Activated CD4-positive, alpha-beta memory T cell treated with anti-CD3 and anti-CD28 coated beads for 36 hours (primary cell): ENCODE measurements at regions not wholly inside any gene's neighbourhood (a gene's known extent, or its start where the extent isn't known, plus 50 kb on each side); places are given as distances from the start of the nearest gene placed in this dataset.

Source experiments
- CTCF ChIA-PET: fragments of 350-600 bp; sonication (Branson Sonifier 250); formaldehyde crosslinking; loops from one replicate; lab custom pipeline; 2021; ENCODE audit warnings: antibody characterized with exemption, inconsistent platforms; lab: Charles Lee
- POLR2A ChIA-PET: fragments of 350-600 bp; sonication (Branson Sonifier 250); formaldehyde crosslinking; loops from one replicate; lab custom pipeline; 2021; ENCODE audit warnings: antibody characterized with exemption; lab: Charles Lee
- DNase-seq: peaks from one replicate; pipeline ENCODE4 v3.0.0-alpha.2; 2020
- H3K27ac Mint-ChIP-seq: one replicate; pipeline ENCODE4 v1.8.0; 2021; ENCODE audit warnings: mixed read lengths
- H3K27me3 Mint-ChIP-seq: one replicate; pipeline ENCODE4 v1.8.0; 2021; ENCODE audit warnings: mixed read lengths
- H3K36me3 Mint-ChIP-seq: one replicate; pipeline ENCODE4 v1.8.0; 2021; ENCODE audit warnings: mixed read lengths
- H3K4me1 Mint-ChIP-seq: one replicate; pipeline ENCODE4 v1.8.0; 2021; ENCODE audit warnings: low read depth, mixed read lengths
- H3K4me3 Mint-ChIP-seq: one replicate; pipeline ENCODE4 v1.8.0; 2021; ENCODE audit warnings: mild to moderate bottlenecking, mixed read lengths
- H3K9me3 Mint-ChIP-seq: one replicate; pipeline ENCODE4 v1.8.0; 2021; ENCODE audit warnings: mixed read lengths
- intact Hi-C: fragments of 100-400 bp; cut with micrococcal nuclease; formaldehyde crosslinking; loops from one replicate; pipeline ENCODE4 v1.15.1; 2023

DNA sequence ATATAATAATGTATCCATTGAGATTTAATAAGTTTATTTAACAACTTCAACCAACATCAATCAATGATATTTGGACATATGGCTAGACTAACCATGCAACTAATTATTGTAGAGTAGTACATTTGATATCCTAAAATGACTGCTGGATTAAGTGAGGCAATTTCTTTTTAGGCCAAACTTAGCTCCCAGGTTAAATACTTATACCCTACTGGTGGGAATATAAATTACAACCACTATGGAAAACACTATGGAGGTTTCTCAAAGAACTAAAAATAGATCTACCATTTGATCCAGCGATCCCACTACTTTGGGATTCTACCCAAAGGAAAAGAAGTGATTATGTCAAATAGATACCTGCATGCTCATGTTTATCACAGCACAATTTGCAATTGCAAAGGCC is 345.8 kb downstream of the RBM26 start:
- H3K4me3 Mint-ChIP-seq: no peak overlapping the region
- POLR2A ChIA-PET: no interaction called here
- no peaks in the 10 kb centered on the region for H3K27me3 Mint-ChIP-seq
- H3K4me1 Mint-ChIP-seq: no peaks in the 10 kb centered on the region
- H3K36me3 Mint-ChIP-seq: no peaks in the 10 kb centered on the region
- intact Hi-C loops: no loop called here
- no peak overlapping the region for H3K27ac Mint-ChIP-seq
- no peaks in the 10 kb centered on the region for H3K9me3 Mint-ChIP-seq
- DNase-seq: no peak
- CTCF ChIA-PET: interaction anchor here (0.6 kb wide), 1 partner anchor 16 kb away, joined by 3 read pairs; no protein-coding TSS in a partner anchor

- no peaks in the 10 kb centered on the region for H3K9me3 Mint-ChIP-seq
- CTCF ChIA-PET: no interaction called here
- intact Hi-C loops: no loop called here
- POLR2A ChIA-PET: no interaction called here
- H3K4me1 Mint-ChIP-seq: no peaks in the 10 kb centered on the region
- DNase-seq: no peak
- no peak overlapping the region for H3K27ac Mint-ChIP-seq
- no peak overlapping the region for H3K4me3 Mint-ChIP-seq
- no peaks in the 10 kb centered on the region for H3K36me3 Mint-ChIP-seq
- H3K27me3 Mint-ChIP-seq: no peaks in the 10 kb centered on the region
These were observed 349.3 kb downstream of the RBM26 start for GRCh38 chr13:79056706-79057105.

- intact Hi-C loops: no loop called here
- ChIA-PET CTCF (interaction anchor here (1.2 kb wide), 1 partner anchor 73 kb away, joined by 4 read pairs; no protein-coding TSS in a partner anchor), POLR2A (no interaction called here)
- H3K27me3 Mint-ChIP-seq: no peaks in the 10 kb centered on the region
- no peaks in the 10 kb centered on the region for H3K9me3 Mint-ChIP-seq
- H3K27ac Mint-ChIP-seq: no peak overlapping the region
- no peak overlapping the region for H3K4me3 Mint-ChIP-seq
- DNase-seq: no peak
- H3K4me1 Mint-ChIP-seq: no peaks in the 10 kb centered on the region
- no peaks in the 10 kb centered on the region for H3K36me3 Mint-ChIP-seq
These were observed 354.6 kb downstream of the RBM26 start for GRCh38 chr13:79051472-79051871.

DNA sequence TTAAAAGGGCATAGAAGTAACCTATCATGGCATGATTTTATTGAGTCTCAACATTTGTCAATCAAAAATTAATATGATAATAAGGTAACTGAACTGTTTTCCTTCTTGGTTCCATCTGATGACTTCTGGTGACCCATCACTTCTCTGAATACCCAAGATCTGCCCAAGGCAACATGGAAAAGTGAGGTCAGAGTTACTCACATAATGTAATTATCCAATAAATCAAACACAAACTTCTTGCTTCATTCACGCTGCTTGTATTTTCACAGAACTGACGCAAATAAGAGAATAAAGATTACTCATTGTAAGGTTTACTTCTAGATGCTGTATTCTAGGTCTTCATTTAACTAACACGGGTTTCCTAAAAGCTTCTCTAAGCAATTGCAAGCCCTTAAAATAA is 361.6 kb downstream of the RBM26 start:
- DNase-seq: no peak
- H3K4me3 Mint-ChIP-seq: no peak overlapping the region
- H3K9me3 Mint-ChIP-seq: no peaks in the 10 kb centered on the region
- H3K4me1 Mint-ChIP-seq: no peaks in the 10 kb centered on the region
- intact Hi-C loops: no loop called here
- H3K27me3 Mint-ChIP-seq: peaks cover 3% of the 10 kb centered on the region
- ChIA-PET CTCF (no interaction called here), POLR2A (no interaction called here)
- no peak overlapping the region for H3K27ac Mint-ChIP-seq
- H3K36me3 Mint-ChIP-seq: no peaks in the 10 kb centered on the region

DNA sequence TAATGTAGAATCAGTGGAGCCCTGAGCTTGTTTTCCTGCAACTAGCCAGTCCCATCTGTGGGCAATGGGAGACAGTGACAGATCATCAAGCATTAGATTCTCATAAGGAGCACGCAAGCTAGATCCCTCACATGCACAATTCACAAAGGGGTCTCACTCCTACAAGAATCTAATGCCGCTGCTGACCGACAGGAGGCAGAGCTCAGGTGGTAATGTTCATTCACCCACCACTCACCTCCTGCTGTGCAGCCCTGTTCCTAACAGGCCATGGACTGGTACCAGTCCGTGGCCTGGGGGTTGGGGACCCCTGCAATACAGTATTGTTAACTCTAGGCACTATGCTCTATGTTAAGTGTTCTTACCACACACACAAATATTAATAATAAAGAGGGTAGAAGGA is 362.8 kb downstream of the RBM26 start:
- H3K27me3 Mint-ChIP-seq: peaks cover 3% of the 10 kb centered on the region
- H3K9me3 Mint-ChIP-seq: no peaks in the 10 kb centered on the region

DNA sequence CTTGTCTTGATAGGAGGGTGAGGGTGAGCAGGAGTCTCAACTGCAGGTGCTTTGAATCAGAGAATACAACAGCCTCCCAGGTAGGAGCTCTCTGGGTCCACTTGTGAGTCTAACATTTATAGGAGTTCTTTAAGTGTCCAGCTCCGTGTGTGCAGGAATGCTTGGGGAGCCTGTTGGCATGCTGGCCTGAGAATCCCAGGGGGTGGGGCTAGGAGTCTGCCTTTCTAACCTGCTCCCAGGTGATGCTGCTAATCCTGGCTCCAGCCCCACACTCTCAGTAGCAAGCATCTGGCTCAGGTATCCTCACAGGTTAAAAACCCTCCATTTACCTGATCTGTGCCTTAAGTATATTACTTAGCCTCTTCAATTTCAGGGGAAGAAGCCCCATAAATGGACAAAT is 368.9 kb downstream of the RBM26 start:
- intact Hi-C loops: no loop called here
- Mint-ChIP-seq H3K27ac (no peak overlapping the region), H3K36me3 (no peaks in the 10 kb centered on the region), H3K4me3 (no peak overlapping the region), H3K27me3 (peaks cover 2% of the 10 kb centered on the region), H3K4me1 (no peaks in the 10 kb centered on the region), H3K9me3 (no peaks in the 10 kb centered on the region)
- ChIA-PET POLR2A (no interaction called here), CTCF (no interaction called here)
- no peak for DNase-seq

More for the DNA sequence above, 362.8 kb downstream of the RBM26 start:
- CTCF ChIA-PET: no interaction called here
- no peak for DNase-seq
- no peak overlapping the region for H3K4me3 Mint-ChIP-seq
- H3K36me3 Mint-ChIP-seq: no peaks in the 10 kb centered on the region
- no peaks in the 10 kb centered on the region for H3K4me1 Mint-ChIP-seq
- intact Hi-C loops: no loop called here
- no peak overlapping the region for H3K27ac Mint-ChIP-seq
- POLR2A ChIA-PET: no interaction called here

- intact Hi-C loops: no loop called here
- Mint-ChIP-seq H3K4me3 (no peak overlapping the region), H3K36me3 (no peaks in the 10 kb centered on the region), H3K9me3 (no peaks in the 10 kb centered on the region), H3K27me3 (peaks cover 5% of the 10 kb centered on the region), H3K27ac (no peak overlapping the region), H3K4me1 (no peaks in the 10 kb centered on the region)
- ChIA-PET POLR2A (no interaction called here), CTCF (no interaction called here)
- DNase-seq: no peak
These were observed 371.7 kb downstream of the RBM26 start for GRCh38 chr13:79034341-79034740.

GRCh38 chr13:79030513-79030912 is 371.6 kb upstream of the OBI1 start:
- no peak for DNase-seq
- Mint-ChIP-seq H3K4me3 (no peak overlapping the region), H3K9me3 (no peaks in the 10 kb centered on the region), H3K27ac (no peak overlapping the region), H3K36me3 (no peaks in the 10 kb centered on the region), H3K4me1 (no peaks in the 10 kb centered on the region), H3K27me3 (peaks cover 6% of the 10 kb centered on the region)
- ChIA-PET POLR2A (no interaction called here), CTCF (no interaction called here)
- intact Hi-C loops: no loop called here

DNA sequence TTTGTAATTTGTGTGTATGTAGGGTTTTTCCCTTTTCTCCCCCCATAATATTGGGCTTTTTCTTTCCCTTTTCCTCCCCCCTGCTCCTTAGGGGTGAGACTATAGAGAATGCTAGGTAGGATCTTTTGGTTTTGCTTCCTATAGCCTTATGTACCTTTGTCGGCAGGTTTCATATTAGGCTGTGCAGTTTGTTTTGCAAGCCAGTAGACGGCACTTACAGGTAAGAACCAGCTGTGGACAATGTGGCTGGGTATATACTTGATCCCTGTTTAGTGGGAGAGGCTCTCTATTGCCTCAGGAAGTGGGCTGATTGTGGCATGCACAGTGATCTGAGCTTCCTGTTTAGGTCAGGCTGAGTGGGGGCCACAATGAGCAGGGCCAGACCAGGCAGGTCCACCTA is 359.2 kb upstream of the OBI1 start:
- intact Hi-C loops: no loop called here
- Mint-ChIP-seq H3K9me3 (peaks cover 28% of the 10 kb centered on the region), H3K4me3 (no peak overlapping the region), H3K27me3 (peaks cover 3% of the 10 kb centered on the region), H3K27ac (no peak overlapping the region), H3K36me3 (no peaks in the 10 kb centered on the region), H3K4me1 (no peaks in the 10 kb centered on the region)
- DNase-seq: no peak
- ChIA-PET CTCF (no interaction called here), POLR2A (no interaction called here)

DNA sequence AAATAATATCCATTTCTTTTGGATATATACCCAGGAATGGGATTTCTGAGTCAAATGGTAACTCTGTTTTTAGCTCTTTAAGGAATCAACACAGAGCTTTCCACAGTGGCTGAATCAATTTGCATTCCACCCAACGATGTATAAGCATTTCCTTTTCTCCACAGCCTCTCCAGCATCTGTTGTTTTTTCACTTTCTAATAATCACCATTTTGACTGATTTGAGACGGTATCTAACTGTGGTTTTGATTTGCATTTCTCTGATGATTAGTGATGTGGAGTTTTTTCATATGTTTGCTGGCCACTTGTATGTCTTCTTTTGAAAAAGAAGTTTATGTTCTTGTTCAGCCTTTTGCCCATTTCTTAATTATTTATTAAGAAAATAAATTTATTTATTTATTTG is 352.2 kb upstream of the OBI1 start:
- H3K4me1 Mint-ChIP-seq: no peaks in the 10 kb centered on the region
- intact Hi-C loops: no loop called here
- no peak for DNase-seq
- peaks cover 3% of the 10 kb centered on the region for H3K27me3 Mint-ChIP-seq
- H3K9me3 Mint-ChIP-seq: peaks cover 9% of the 10 kb centered on the region
- CTCF ChIA-PET: no interaction called here
- POLR2A ChIA-PET: no interaction called here
- H3K27ac Mint-ChIP-seq: no peak overlapping the region
- H3K36me3 Mint-ChIP-seq: no peaks in the 10 kb centered on the region
- H3K4me3 Mint-ChIP-seq: no peak overlapping the region

DNA sequence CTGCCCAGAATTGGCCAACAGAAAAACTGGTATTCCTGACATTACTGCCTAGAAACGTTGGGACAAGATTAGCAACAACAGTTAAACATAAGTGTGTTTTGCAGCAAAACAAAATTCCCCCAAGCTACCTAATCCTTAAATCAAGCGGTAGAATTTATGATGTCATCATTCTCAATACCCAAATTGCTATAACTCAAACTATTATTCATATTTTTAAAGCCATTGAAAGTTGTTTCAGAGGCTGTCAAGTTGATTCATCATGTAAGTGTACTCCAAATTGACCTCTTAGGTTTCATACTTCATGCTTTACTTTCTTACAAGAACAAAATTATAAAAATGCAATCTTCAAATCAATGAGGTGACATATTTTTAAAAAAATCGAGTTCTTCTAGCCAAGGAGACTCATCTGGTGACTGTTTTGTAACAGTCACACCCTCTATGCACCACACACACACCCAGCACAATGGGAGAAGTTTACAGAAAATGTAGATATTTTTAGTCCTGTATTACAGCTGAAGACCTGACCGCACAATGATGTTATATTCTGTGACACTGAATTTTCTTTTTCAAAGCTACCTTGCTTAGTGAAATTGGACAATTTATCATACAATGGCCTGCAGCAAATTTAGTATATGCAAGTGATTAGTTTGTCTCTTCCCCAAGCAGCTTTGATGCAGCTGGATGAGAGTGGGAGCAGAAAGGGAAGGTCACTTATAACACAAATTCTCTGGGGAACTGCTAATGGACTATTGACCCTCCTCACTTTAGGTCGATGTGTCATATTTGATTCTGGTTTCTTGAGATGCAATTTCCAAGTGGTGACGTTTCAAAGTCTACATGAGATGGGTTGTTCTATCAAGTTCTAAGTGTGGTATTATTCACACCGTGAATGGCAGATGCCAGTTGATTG is 345.3 kb upstream of the OBI1 start:
- CTCF ChIA-PET: no interaction called here
- no peak overlapping the region for H3K4me3 Mint-ChIP-seq
- intact Hi-C loops: loop anchor here (10.0 kb wide), 1 partner anchor 381 kb away; no protein-coding TSS in a partner anchor
- no peaks in the 10 kb centered on the region for H3K36me3 Mint-ChIP-seq
- H3K27ac Mint-ChIP-seq: no peak overlapping the region
- H3K4me1 Mint-ChIP-seq: peaks cover 7% of the 10 kb centered on the region
- H3K27me3 Mint-ChIP-seq: peaks cover 10% of the 10 kb centered on the region
- H3K9me3 Mint-ChIP-seq: no peaks in the 10 kb centered on the region
- no peak for DNase-seq
- POLR2A ChIA-PET: no interaction called here

DNA sequence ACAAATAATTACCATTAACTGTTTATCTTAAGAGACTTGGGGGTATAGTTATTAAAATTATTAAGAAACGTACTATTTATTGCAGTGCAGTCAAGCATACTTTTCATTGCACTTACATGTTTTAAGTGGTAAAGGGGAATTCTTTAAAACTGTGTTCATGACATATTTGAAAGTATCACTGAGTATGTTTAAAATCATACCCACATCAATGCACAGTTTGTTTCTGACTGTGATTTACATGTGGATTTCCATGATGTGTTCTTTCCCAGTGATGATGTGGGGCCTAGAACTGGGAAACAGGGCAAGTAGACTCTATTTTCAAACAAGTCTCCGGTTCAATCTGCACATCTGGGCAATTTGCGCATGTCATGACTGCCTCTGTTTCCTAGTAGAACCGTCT is 340.5 kb upstream of the OBI1 start:
- Mint-ChIP-seq H3K9me3 (no peaks in the 10 kb centered on the region), H3K4me3 (no peak overlapping the region), H3K4me1 (peaks cover 6% of the 10 kb centered on the region), H3K27ac (no peak overlapping the region), H3K27me3 (peaks cover 16% of the 10 kb centered on the region), H3K36me3 (no peaks in the 10 kb centered on the region)
- POLR2A ChIA-PET: no interaction called here
- intact Hi-C loops: no loop called here
- CTCF ChIA-PET: no interaction called here
- DNase-seq: no peak
